ENCODE measurements at regions not wholly inside any gene's neighbourhood (a gene's known extent, or its start where the extent isn't known, plus 50 kb on each side); places are given as distances from the start of the nearest gene placed in this dataset.

- intact Hi-C loops (cut with DNase I; ENCODE audit: low total_unique reads) = no loop called here
- in situ Hi-C loops (cut with MboI; ENCODE audit: low pct_ligation_motif_present in 1 of 4, low pct_unique_long_range_greater_than_20kb in 1 of 4, low sequenced_read_pairs in 3 of 4) = no loop called here
- DNase-seq = no peak
- no peaks in the 10 kb centered on the region for H3K36me3 ChIP-seq
- no peaks in the 10 kb centered on the region for H3K9me3 ChIP-seq
- no peak overlapping the region for H3K4me3 ChIP-seq
- H3K4me1 ChIP-seq = peaks cover 0 to 7% (median 0%) of the 10 kb centered on the region in 4 donors
- no peaks in the 10 kb centered on the region for H3K27me3 ChIP-seq
- no peak overlapping the region for H3K27ac ChIP-seq
- TF ChIP-seq POLR2AphosphoS5 (IDR thresholded peaks at IDR 0.05) = no peak
- TF ChIP-seq CTCF (IDR thresholded peaks at IDR 0.05) = no peak
- TF ChIP-seq EP300 (IDR thresholded peaks at IDR 0.05; ENCODE audit: low read depth) = no peak
- TF ChIP-seq POLR2A (IDR thresholded peaks at IDR 0.05) = no peak
- 48 to 53% methylated on average over 2 of the region's 2 CpGs for WGBS, 2 donors (ENCODE audit: low coverage in 1 of 2)
Observed at GRCh38 chr9:82552784-82553183, 510.2 kb downstream of the RASEF start.

GRCh38 chr9:82553654-82554366 is 509.1 kb downstream of the RASEF start:
- H3K27me3 ChIP-seq = no peaks in the 10 kb centered on the region
- TF ChIP-seq CTCF (IDR thresholded peaks at IDR 0.05) (no peak), POLR2AphosphoS5 (IDR thresholded peaks at IDR 0.05) (no peak), POLR2A (IDR thresholded peaks at IDR 0.05) (no peak)
- H3K36me3 ChIP-seq = no peaks in the 10 kb centered on the region
- H3K9me3 ChIP-seq = no peaks in the 10 kb centered on the region
- DNase-seq = no peak
- H3K27ac ChIP-seq = no peak overlapping the region
- intact Hi-C loops (cut with DNase I; ENCODE audit: low total_unique reads) (no loop called here), in situ Hi-C loops (cut with MboI; ENCODE audit: low pct_ligation_motif_present in 1 of 4, low pct_unique_long_range_greater_than_20kb in 1 of 4, low sequenced_read_pairs in 3 of 4) (no loop called here)
- WGBS, 2 donors (ENCODE audit: low coverage in 1 of 2) = 83 to 89% methylated on average over 7 to 8 of the region's 8 CpGs
- H3K4me1 ChIP-seq = peaks cover 0 to 10% (median 0%) of the 10 kb centered on the region in 4 donors
- no peak overlapping the region for H3K4me3 ChIP-seq

- no peaks in the 10 kb centered on the region for H3K36me3 ChIP-seq
- 88 to 90% methylated on average over 3 of the region's 3 CpGs for WGBS, 2 donors (ENCODE audit: low coverage in 1 of 2)
- no peak for DNase-seq
- in situ Hi-C loops (cut with MboI; ENCODE audit: low pct_ligation_motif_present in 1 of 4, low pct_unique_long_range_greater_than_20kb in 1 of 4, low sequenced_read_pairs in 3 of 4) (no loop called here), intact Hi-C loops (cut with DNase I; ENCODE audit: low total_unique reads) (no loop called here)
- no peaks in the 10 kb centered on the region for H3K27me3 ChIP-seq
- no peaks in the 10 kb centered on the region for H3K9me3 ChIP-seq
- H3K27ac ChIP-seq = no peak overlapping the region
- no peak overlapping the region for H3K4me3 ChIP-seq
- H3K4me1 ChIP-seq = peaks cover 0 to 12% (median 0%) of the 10 kb centered on the region in 4 donors
- TF ChIP-seq POLR2A (IDR thresholded peaks at IDR 0.05) (no peak), EP300 (IDR thresholded peaks at IDR 0.05; ENCODE audit: low read depth) (no peak), POLR2AphosphoS5 (IDR thresholded peaks at IDR 0.05) (no peak), CTCF (IDR thresholded peaks at IDR 0.05) (no peak)
Observed at GRCh38 chr9:82554381-82554780, 508.6 kb downstream of the RASEF start.

- H3K27ac ChIP-seq = no peak overlapping the region
- peaks cover 0 to 12% (median 0%) of the 10 kb centered on the region in 4 donors for H3K4me1 ChIP-seq
- intact Hi-C loops (cut with DNase I; ENCODE audit: low total_unique reads) (no loop called here), in situ Hi-C loops (cut with MboI; ENCODE audit: low pct_ligation_motif_present in 1 of 4, low pct_unique_long_range_greater_than_20kb in 1 of 4, low sequenced_read_pairs in 3 of 4) (no loop called here)
- H3K9me3 ChIP-seq = no peaks in the 10 kb centered on the region
- DNase-seq = no peak
- no peaks in the 10 kb centered on the region for H3K27me3 ChIP-seq
- TF ChIP-seq EP300 (IDR thresholded peaks at IDR 0.05; ENCODE audit: low read depth) (no peak), POLR2A (IDR thresholded peaks at IDR 0.05) (no peak), CTCF (IDR thresholded peaks at IDR 0.05) (no peak), POLR2AphosphoS5 (IDR thresholded peaks at IDR 0.05) (no peak)
- no peaks in the 10 kb centered on the region for H3K36me3 ChIP-seq
- 70 to 89% methylated on average over 1 of the region's 1 CpG for WGBS, 2 donors (ENCODE audit: low coverage in 1 of 2)
- H3K4me3 ChIP-seq = no peak overlapping the region
Observed at GRCh38 chr9:82555031-82555430, 507.9 kb downstream of the RASEF start.

Measured in transverse colon (tissue), 4 donors.